Hepatocyte (in vitro differentiated cells): ENCODE measurements at regions not wholly inside any gene's neighbourhood (a gene's known extent, or its start where the extent isn't known, plus 50 kb on each side); places are given as distances from the start of the nearest gene placed in this dataset.
"Not testable (repeated sequence)": the region's sequence is repeated elsewhere in the genome, so short reads cannot be mapped to it uniquely, and the experiment has no call there.

Experiments
- DNase-seq: peaks from one replicate; pipeline ENCODE4 v3.0.0-alpha.2; 2016; ENCODE audit warnings: low spot score
- H2AFZ ChIP-seq: fragments of 200-600 bp; sonication (generic); 2 replicates; pipeline ENCODE4 v1.6.0; 2016; ENCODE audit warnings: antibody characterized with exemption, mild to moderate bottlenecking
- H3K27ac ChIP-seq: fragments of 200-600 bp; sonication (generic); 2 replicates; pipeline ENCODE4 v1.5.1; 2016; ENCODE audit warnings: mild to moderate bottlenecking
- H3K27me3 ChIP-seq: fragments of 200-600 bp; sonication (generic); 2 replicates; pipeline ENCODE4 v1.6.1; 2016
- H3K36me3 ChIP-seq: fragments of 200-600 bp; sonication (generic); replicated peaks from 2 replicates; pipeline ENCODE4 v1.5.1; 2016; ENCODE audit warnings: low read depth; ENCODE audit not compliant: insufficient read depth
- H3K4me1 ChIP-seq: fragments of 200-600 bp; sonication (generic); 2 replicates; pipeline ENCODE4 v1.5.1; 2016; ENCODE audit warnings: mild to moderate bottlenecking, moderate library complexity; ENCODE audit not compliant: insufficient read depth
- H3K4me2 ChIP-seq: fragments of 200-600 bp; sonication (generic); 2 replicates; pipeline ENCODE4 v1.6.0; 2016
- H3K4me3 ChIP-seq: fragments of 200-600 bp; sonication (generic); 2 replicates; pipeline ENCODE4 v1.5.1; 2016; ENCODE audit warnings: mild to moderate bottlenecking
- H3K79me2 ChIP-seq: fragments of 200-600 bp; sonication (generic); 2 replicates; pipeline ENCODE4 v1.6.0; 2017; ENCODE audit warnings: mild to moderate bottlenecking
- H3K9me2 ChIP-seq: fragments of 200-600 bp; sonication (generic); replicated peaks from 2 replicates; pipeline ENCODE4 v1.6.0; 2017; ENCODE audit warnings: mild to moderate bottlenecking; ENCODE audit not compliant: insufficient read depth
- H3K9me3 ChIP-seq: fragments of 200-600 bp; sonication (generic); 2 replicates; pipeline ENCODE4 v1.5.1; 2016; ENCODE audit warnings: low read depth, mild to moderate bottlenecking
- H4K20me1 ChIP-seq: fragments of 200-600 bp; sonication (generic); 2 replicates; pipeline ENCODE4 v1.6.0; 2016; ENCODE audit warnings: mild to moderate bottlenecking; ENCODE audit not compliant: insufficient read depth, poor library complexity, severe bottlenecking
- EZH2 ChIP-seq: fragments of 200-600 bp; sonication (generic); IDR thresholded peaks from 2 replicates; pipeline ENCODE4 v1.6.1; 2016; ENCODE audit warnings: antibody characterized with exemption, mild to moderate bottlenecking, borderline replicate concordance
- EZH2phosphoT487 ChIP-seq: fragments of 200-600 bp; sonication (generic); IDR thresholded peaks from one replicate; pipeline ENCODE4 v1.6.1; 2018; ENCODE audit warnings: antibody characterized with exemption, mild to moderate bottlenecking, low read depth, moderate library complexity; ENCODE audit not compliant: unreplicated experiment, severe bottlenecking
- WGBS: methylation state at CpG from one replicate; pipeline ENCODE4 v1.1.6; 2016; ENCODE audit warnings: low lambda C conversion rate; ENCODE audit errors: missing lambda C conversion rate; 5-methylcytosine and 5-hydroxymethylcytosine counted together
- TF ChIP-seq, protein P1 (sequence below): fragments of 200-600 bp; sonication (generic); IDR thresholded peaks from 2 replicates; pipeline ENCODE4 v1.5.1; 2016; ENCODE audit warnings: antibody characterized with exemption, mild to moderate bottlenecking; ENCODE audit not compliant: poor library complexity

- Histone ChIP-seq H3K4me2 (no peak overlapping the region), H4K20me1 (no peaks in the 10 kb centered on the region)
These were observed 137.6 kb upstream of the MARCKS start for GRCh38 chr6:113719545-113719944.

GRCh38 chr6:113723182-113723581 is 134.0 kb upstream of the MARCKS start:
- Histone ChIP-seq H3K9me2 (no peaks in the 10 kb centered on the region), H3K27me3 (no peaks in the 10 kb centered on the region), H3K4me3 (no peak overlapping the region), H3K36me3 (no peaks in the 10 kb centered on the region), H3K79me2 (no peaks in the 10 kb centered on the region), H4K20me1 (no peaks in the 10 kb centered on the region), H3K9me3 (no peaks in the 10 kb centered on the region), H3K4me1 (no peaks in the 10 kb centered on the region), H2AFZ (no peak overlapping the region), H3K27ac (no peak overlapping the region), H3K4me2 (peak overlapping the region; percentile 17)
- DNase-seq: peak; percentile 13
- 26% methylated on average over 4 of the region's 4 CpGs for WGBS
- TF ChIP-seq, protein P1, sequence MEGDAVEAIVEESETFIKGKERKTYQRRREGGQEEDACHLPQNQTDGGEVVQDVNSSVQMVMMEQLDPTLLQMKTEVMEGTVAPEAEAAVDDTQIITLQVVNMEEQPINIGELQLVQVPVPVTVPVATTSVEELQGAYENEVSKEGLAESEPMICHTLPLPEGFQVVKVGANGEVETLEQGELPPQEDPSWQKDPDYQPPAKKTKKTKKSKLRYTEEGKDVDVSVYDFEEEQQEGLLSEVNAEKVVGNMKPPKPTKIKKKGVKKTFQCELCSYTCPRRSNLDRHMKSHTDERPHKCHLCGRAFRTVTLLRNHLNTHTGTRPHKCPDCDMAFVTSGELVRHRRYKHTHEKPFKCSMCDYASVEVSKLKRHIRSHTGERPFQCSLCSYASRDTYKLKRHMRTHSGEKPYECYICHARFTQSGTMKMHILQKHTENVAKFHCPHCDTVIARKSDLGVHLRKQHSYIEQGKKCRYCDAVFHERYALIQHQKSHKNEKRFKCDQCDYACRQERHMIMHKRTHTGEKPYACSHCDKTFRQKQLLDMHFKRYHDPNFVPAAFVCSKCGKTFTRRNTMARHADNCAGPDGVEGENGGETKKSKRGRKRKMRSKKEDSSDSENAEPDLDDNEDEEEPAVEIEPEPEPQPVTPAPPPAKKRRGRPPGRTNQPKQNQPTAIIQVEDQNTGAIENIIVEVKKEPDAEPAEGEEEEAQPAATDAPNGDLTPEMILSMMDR: no peak
- TF ChIP-seq EZH2 (no peak), EZH2phosphoT487 (no peak)

More at GRCh38 chr6:113719545-113719944, 137.6 kb upstream of the MARCKS start:
- no peak overlapping the region for H2AFZ ChIP-seq
- DNase-seq: no peak
- H3K9me3 ChIP-seq: no peaks in the 10 kb centered on the region
- WGBS: 95% methylated on average over 4 of the region's 4 CpGs
- H3K4me3 ChIP-seq: no peak overlapping the region
- H3K27me3 ChIP-seq: no peaks in the 10 kb centered on the region
- no peak for TF ChIP-seq EZH2
- TF ChIP-seq, protein P1: no peak
- no peak for TF ChIP-seq EZH2phosphoT487
- no peaks in the 10 kb centered on the region for H3K36me3 ChIP-seq
- H3K4me1 ChIP-seq: no peaks in the 10 kb centered on the region
- no peaks in the 10 kb centered on the region for H3K9me2 ChIP-seq
- H3K27ac ChIP-seq: no peak overlapping the region
- no peaks in the 10 kb centered on the region for H3K79me2 ChIP-seq

DNA sequence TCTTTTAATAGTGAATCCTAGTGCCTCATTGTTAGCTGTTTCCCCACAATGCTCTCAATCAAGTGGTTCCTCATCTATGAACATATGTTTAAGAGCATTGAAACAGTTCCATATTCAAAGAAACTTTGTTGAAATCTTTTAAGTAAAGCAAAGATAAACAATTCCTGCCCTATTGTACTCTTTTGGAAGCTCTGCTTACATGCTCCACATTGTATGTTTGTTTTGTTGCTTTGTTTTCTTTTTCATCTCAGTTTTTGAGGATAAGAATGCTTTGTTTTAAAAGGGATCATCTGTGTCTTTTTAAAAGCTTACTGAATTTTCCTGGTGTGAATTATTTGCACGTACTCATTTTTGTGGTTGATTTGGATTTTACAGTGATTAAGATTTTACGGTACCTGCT is 132.2 kb upstream of the MARCKS start:
- not testable (repeated sequence) for H3K36me3 ChIP-seq, H2AFZ ChIP-seq, H3K4me3 ChIP-seq, H3K9me3 ChIP-seq, H3K27ac ChIP-seq, H3K4me2 ChIP-seq, H3K79me2 ChIP-seq, H3K9me2 ChIP-seq, DNase-seq, H4K20me1 ChIP-seq, H3K27me3 ChIP-seq, H3K4me1 ChIP-seq
- 55% methylated on average over 2 of the region's 2 CpGs for WGBS

- 89% methylated on average over 3 of the region's 3 CpGs for WGBS
- H4K20me1 ChIP-seq: no peaks in the 10 kb centered on the region
- no peak overlapping the region for H2AFZ ChIP-seq
- no peaks in the 10 kb centered on the region for H3K36me3 ChIP-seq
- H3K79me2 ChIP-seq: no peaks in the 10 kb centered on the region
- no peaks in the 10 kb centered on the region for H3K27me3 ChIP-seq
- H3K27ac ChIP-seq: no peak overlapping the region
- TF ChIP-seq EZH2 (no peak), EZH2phosphoT487 (no peak)
- TF ChIP-seq, protein P1: no peak
- no peaks in the 10 kb centered on the region for H3K9me2 ChIP-seq
- no peak for DNase-seq
- no peak overlapping the region for H3K4me3 ChIP-seq
- H3K4me2 ChIP-seq: no peak overlapping the region
- H3K4me1 ChIP-seq: no peaks in the 10 kb centered on the region
- no peaks in the 10 kb centered on the region for H3K9me3 ChIP-seq
These were observed 125.6 kb upstream of the MARCKS start for GRCh38 chr6:113731541-113731940.
